Caco-2 (cell line): ENCODE measurements at regions not wholly inside any gene's neighbourhood (a gene's known extent, or its start where the extent isn't known, plus 50 kb on each side); places are given as distances from the start of the nearest gene placed in this dataset.

Experiments
- BruUV-seq: library from RNA; stranded (reverse); fragments of 400-500 nt; replicated peaks from 2 replicates; lab custom pipeline; 2021; lab: Mats Ljungman, UMichigan
- CTCF ChIA-PET: fragments of 300-600 bp; sonication (Branson Sonifier 250); formaldehyde crosslinking; loops from one replicate; lab custom pipeline; 2022; ENCODE audit warnings: antibody characterized with exemption; lab: Charles Lee
- POLR2A ChIA-PET: fragments of 300-600 bp; sonication (Branson Sonifier 250); formaldehyde crosslinking; loops from one replicate; lab custom pipeline; 2022; ENCODE audit warnings: antibody characterized with exemption; lab: Charles Lee
- DNase-seq, 2 experiments: peaks; one replicate each; pipeline versions ENCODE4 v3.0.0 to v3.0.0-alpha.2; 2020 to 2022
- H3K27me3 ChIP-seq: replicated peaks from 2 replicates; pipeline ENCODE4 v1.6.0; 2011; ENCODE audit warnings: low read length; ENCODE audit not compliant: control insufficient read depth, insufficient read depth
- H3K36me3 ChIP-seq: 2 replicates; pipeline ENCODE4 v1.5.1; 2011; ENCODE audit warnings: low read length; ENCODE audit not compliant: control insufficient read depth, insufficient read depth
- H3K4me1 ChIP-seq: fragments of 250-450 bp; sonication (Bioruptor Pico); 2 replicates; pipeline ENCODE4 v1.5.1; 2020; ENCODE audit warnings: mild to moderate bottlenecking
- H3K4me3 ChIP-seq: 2 replicates; pipeline ENCODE4 v1.5.1; 2011; ENCODE audit warnings: low read depth, mild to moderate bottlenecking, control low read depth, low read length
- H3K9me3 ChIP-seq: fragments of 250-450 bp; sonication (Bioruptor Pico); 2 replicates; pipeline ENCODE4 v1.5.1; 2020; ENCODE audit warnings: mild to moderate bottlenecking, moderate library complexity
- H3K27ac Mint-ChIP-seq: one replicate; pipeline ENCODE4 v1.8.0; 2022; ENCODE audit warnings: mixed read lengths; ENCODE audit not compliant: unreplicated experiment
- H3K27me3 Mint-ChIP-seq: one replicate; pipeline ENCODE4 v1.8.0; 2022; ENCODE audit warnings: mixed read lengths; ENCODE audit not compliant: insufficient read depth, unreplicated experiment
- H3K36me3 Mint-ChIP-seq: one replicate; pipeline ENCODE4 v1.8.0; 2022; ENCODE audit warnings: mild to moderate bottlenecking, mixed read lengths; ENCODE audit not compliant: insufficient read depth, unreplicated experiment
- H3K4me1 Mint-ChIP-seq: one replicate; pipeline ENCODE4 v1.8.0; 2022; ENCODE audit warnings: low read depth, mixed read lengths; ENCODE audit not compliant: unreplicated experiment
- H3K4me3 Mint-ChIP-seq: one replicate; pipeline ENCODE4 v1.8.0; 2022; ENCODE audit warnings: mild to moderate bottlenecking, moderate library complexity, mixed read lengths; ENCODE audit not compliant: unreplicated experiment
- H3K9me3 Mint-ChIP-seq: one replicate; pipeline ENCODE4 v1.8.0; 2022; ENCODE audit warnings: mixed read lengths; ENCODE audit not compliant: unreplicated experiment
- CTCF ChIP-seq, 2 experiments: fragments of 200-600 bp in 1 of 2; IDR thresholded peaks; 1 replicate in 1 of 2; 2 replicates in 1 of 2; pipeline versions ENCODE4 v1.5.1 to v1.8.0; 2011 to 2022; ENCODE audit warnings: antibody characterized with exemption in 1 of 2, control low read depth in 1 of 2, inconsistent platforms in 1 of 2, low read depth in 1 of 2, low read length in 1 of 2, mild to moderate bottlenecking in 1 of 2, moderate library complexity in 1 of 2; ENCODE audit not compliant: insufficient read depth in 1 of 2, severe bottlenecking in 1 of 2, unreplicated experiment in 1 of 2
- intact Hi-C: fragments of 100-400 bp; cut with micrococcal nuclease; formaldehyde crosslinking; loops from one replicate; pipeline ENCODE4 v1.10.0; 2022; ENCODE audit not compliant: unreplicated experiment

- TF ChIP-seq CTCF (IDR thresholded peaks at IDR 0.05; ENCODE audit: insufficient read depth in 1 of 2, low read depth in 1 of 2, low read length in 1 of 2, severe bottlenecking in 1 of 2, unreplicated experiment in 1 of 2): no peak
- CTCF ChIA-PET: no interaction called here
- H3K27me3 Mint-ChIP-seq: no peaks in the 10 kb centered on the region
- no peak for DNase-seq
- no peaks in the 10 kb centered on the region for H3K36me3 ChIP-seq
- no peaks in the 10 kb centered on the region for H3K36me3 Mint-ChIP-seq
- H3K4me3 ChIP-seq: no peak overlapping the region
- POLR2A ChIA-PET: no interaction called here
- H3K27ac Mint-ChIP-seq: no peak overlapping the region
- H3K4me1 Mint-ChIP-seq: peaks cover 5% of the 10 kb centered on the region
- BruUV-seq: no TSS peak
- intact Hi-C loops: no loop called here
- no peak overlapping the region for H3K4me3 Mint-ChIP-seq
- peaks cover 9% of the 10 kb centered on the region for H3K9me3 ChIP-seq
- H3K9me3 Mint-ChIP-seq: no peaks in the 10 kb centered on the region
- no peaks in the 10 kb centered on the region for H3K27me3 ChIP-seq
- H3K4me1 ChIP-seq: peaks cover 16% of the 10 kb centered on the region
Observed at GRCh38 chr22:49500942-49501395, 326.7 kb downstream of the BRD1 start.

DNA sequence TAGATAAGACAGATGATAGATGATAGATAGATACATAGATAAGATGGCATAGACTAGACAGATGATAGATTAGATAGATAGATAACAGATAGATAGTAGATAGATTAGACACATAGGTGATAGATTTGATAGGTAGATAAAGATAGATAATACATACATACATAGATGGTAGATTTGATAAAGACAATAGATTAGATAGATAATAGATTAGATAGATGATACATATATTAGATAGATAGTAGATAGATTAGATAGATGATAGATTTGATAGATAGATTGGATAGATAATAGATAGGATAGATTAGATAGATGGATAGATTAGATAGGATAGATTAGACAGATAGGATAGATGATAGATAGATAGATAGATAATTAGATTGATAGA is 327.6 kb downstream of the BRD1 start:
- POLR2A ChIA-PET: no interaction called here

GRCh38 chr22:49499433-49500075 is 328.1 kb downstream of the BRD1 start:
- no peak for DNase-seq
- TF ChIP-seq CTCF (IDR thresholded peaks at IDR 0.05; ENCODE audit: insufficient read depth in 1 of 2, low read depth in 1 of 2, low read length in 1 of 2, severe bottlenecking in 1 of 2, unreplicated experiment in 1 of 2): no peak
- no peaks in the 10 kb centered on the region for H3K27me3 ChIP-seq
- intact Hi-C loops: no loop called here
- peaks cover 9% of the 10 kb centered on the region for H3K9me3 ChIP-seq
- H3K4me3 ChIP-seq: no peak overlapping the region
- BruUV-seq: no TSS peak
- Mint-ChIP-seq H3K4me1 (peaks cover 5% of the 10 kb centered on the region), H3K9me3 (no peaks in the 10 kb centered on the region), H3K27ac (no peak overlapping the region), H3K27me3 (no peaks in the 10 kb centered on the region), H3K4me3 (no peak overlapping the region), H3K36me3 (no peaks in the 10 kb centered on the region)
- H3K4me1 ChIP-seq: peaks cover 16% of the 10 kb centered on the region
- POLR2A ChIA-PET: no interaction called here
- no peaks in the 10 kb centered on the region for H3K36me3 ChIP-seq
- CTCF ChIA-PET: no interaction called here

More for the DNA sequence above, 327.6 kb downstream of the BRD1 start:
- no peaks in the 10 kb centered on the region for H3K36me3 ChIP-seq
- Mint-ChIP-seq H3K27ac (no peak overlapping the region), H3K9me3 (no peaks in the 10 kb centered on the region), H3K4me3 (no peak overlapping the region), H3K36me3 (no peaks in the 10 kb centered on the region), H3K4me1 (peaks cover 5% of the 10 kb centered on the region), H3K27me3 (no peaks in the 10 kb centered on the region)
- H3K4me3 ChIP-seq: no peak overlapping the region
- CTCF ChIA-PET: no interaction called here
- no peaks in the 10 kb centered on the region for H3K27me3 ChIP-seq
- TF ChIP-seq CTCF (IDR thresholded peaks at IDR 0.05; ENCODE audit: insufficient read depth in 1 of 2, low read depth in 1 of 2, low read length in 1 of 2, severe bottlenecking in 1 of 2, unreplicated experiment in 1 of 2): no peak
- BruUV-seq: no TSS peak
- no peak for DNase-seq
- peaks cover 9% of the 10 kb centered on the region for H3K9me3 ChIP-seq
- peaks cover 16% of the 10 kb centered on the region for H3K4me1 ChIP-seq
- intact Hi-C loops: no loop called here
